ENCODE measurements at regions not wholly inside any gene's neighbourhood (a gene's known extent, or its start where the extent isn't known, plus 50 kb on each side); places are given as distances from the start of the nearest gene placed in this dataset.

GRCh38 chr14:41403360-41403759, 203.3 kb upstream of the LRFN5 start:
- DNase-seq, result no peak

- no peak for DNase-seq
These were observed 208.8 kb upstream of the LRFN5 start for GRCh38 chr14:41397926-41398325.

GRCh38 chr14:41393512-41393911, 213.2 kb upstream of the LRFN5 start:
- DNase-seq, result no peak

- no peak for DNase-seq
These were observed 214.4 kb upstream of the LRFN5 start for GRCh38 chr14:41392226-41392625.

- no peak for DNase-seq
These were observed 217.3 kb upstream of the LRFN5 start for GRCh38 chr14:41389355-41389754.

GRCh38 chr14:41385797-41386196, 220.9 kb upstream of the LRFN5 start:
- DNase-seq, result no peak

- DNase-seq, result no peak
These were observed 226.7 kb upstream of the LRFN5 start for GRCh38 chr14:41380017-41380416.

- DNase-seq, result no peak
These were observed 228.2 kb upstream of the LRFN5 start for GRCh38 chr14:41378526-41378925.

- no peak for DNase-seq
These were observed 228.7 kb upstream of the LRFN5 start for GRCh38 chr14:41377932-41378331.

GRCh38 chr14:41374092-41374491, 232.6 kb upstream of the LRFN5 start:
- DNase-seq, result no peak

GRCh38 chr14:41362139-41362538, 244.5 kb upstream of the LRFN5 start:
- DNase-seq, result no peak

- no peak for DNase-seq
These were observed 246.6 kb upstream of the LRFN5 start for GRCh38 chr14:41360126-41360525.

- DNase-seq, result no peak
These were observed 250.8 kb upstream of the LRFN5 start for GRCh38 chr14:41355866-41356265.

- DNase-seq, result no peak
These were observed 256.2 kb upstream of the LRFN5 start for GRCh38 chr14:41350476-41350875.

GRCh38 chr14:41349289-41349910, 257.3 kb upstream of the LRFN5 start:
- no peak for DNase-seq

- DNase-seq, result no peak
These were observed 262.8 kb upstream of the LRFN5 start for GRCh38 chr14:41343857-41344256.

GRCh38 chr14:41313196-41313595, 293.5 kb upstream of the LRFN5 start:
- no peak for DNase-seq

- no peak for DNase-seq
These were observed 303.2 kb upstream of the LRFN5 start for GRCh38 chr14:41303506-41303905.

- DNase-seq, result no peak
These were observed 303.9 kb upstream of the LRFN5 start for GRCh38 chr14:41302776-41303175.

- no peak for DNase-seq
These were observed 306.8 kb upstream of the LRFN5 start for GRCh38 chr14:41299924-41300323.

GRCh38 chr14:41298328-41298690, 308.4 kb upstream of the LRFN5 start:
- no peak for DNase-seq

GRCh38 chr14:41297576-41298327, 308.9 kb upstream of the LRFN5 start:
- no peak for DNase-seq

- DNase-seq, result no peak
These were observed 310.9 kb upstream of the LRFN5 start for GRCh38 chr14:41295734-41296133.

GRCh38 chr14:41289025-41289424, 317.7 kb upstream of the LRFN5 start:
- no peak for DNase-seq

GRCh38 chr14:41285186-41285748, 321.4 kb upstream of the LRFN5 start:
- peak; percentile 6 for DNase-seq

All from SHP77 treated with DMSO at 0.1 percent for 48 hours (cell line).